ENCODE measurements at regions not wholly inside any gene's neighbourhood (a gene's known extent, or its start where the extent isn't known, plus 50 kb on each side); places are given as distances from the start of the nearest gene placed in this dataset.

- no peak overlapping the region for H3K9ac ChIP-seq (ENCODE audit: insufficient read length, low read depth)
- H3K4me3 ChIP-seq (ENCODE audit: insufficient read length, low read depth), result no peak overlapping the region
- H3K9me3 ChIP-seq (ENCODE audit: insufficient read depth, low read length), result no peaks in the 10 kb centered on the region
- no peak for TF ChIP-seq ZNF274 (IDR thresholded peaks at IDR 0.05; ENCODE audit: low read depth, low read length)
- no peak for TF ChIP-seq SUZ12 (IDR thresholded peaks at IDR 0.05; ENCODE audit: extremely low read depth, insufficient read depth, insufficient read length)
- TF ChIP-seq YY1 (IDR thresholded peaks at IDR 0.05; ENCODE audit: insufficient read depth, insufficient read length), result no peak
- H3K4me1 ChIP-seq (ENCODE audit: insufficient read depth, insufficient read length), result no peaks in the 10 kb centered on the region
- H3K36me3 ChIP-seq (ENCODE audit: insufficient read depth, insufficient read length, low read length), result no peaks in the 10 kb centered on the region
- no peak for DNase-seq (ENCODE audit: low read depth, low spot score)
- no peaks in the 10 kb centered on the region for H3K27me3 ChIP-seq (ENCODE audit: insufficient read depth, insufficient read length)
Measured at GRCh38 chr2:82837588-82838304, 1621.3 kb downstream of the SUCLG1 start.

GRCh38 chr2:82834893-82835292 is 1624.2 kb downstream of the SUCLG1 start:
- Histone ChIP-seq H3K9me3 (ENCODE audit: insufficient read depth, low read length) (no peaks in the 10 kb centered on the region), H3K36me3 (ENCODE audit: insufficient read depth, insufficient read length, low read length) (no peaks in the 10 kb centered on the region), H3K27me3 (ENCODE audit: insufficient read depth, insufficient read length) (no peaks in the 10 kb centered on the region), H3K9ac (ENCODE audit: insufficient read length, low read depth) (no peak overlapping the region), H3K4me3 (ENCODE audit: insufficient read length, low read depth) (no peak overlapping the region), H3K4me1 (ENCODE audit: insufficient read depth, insufficient read length) (no peaks in the 10 kb centered on the region)
- TF ChIP-seq SUZ12 (IDR thresholded peaks at IDR 0.05; ENCODE audit: extremely low read depth, insufficient read depth, insufficient read length) (no peak), YY1 (IDR thresholded peaks at IDR 0.05; ENCODE audit: insufficient read depth, insufficient read length) (no peak), ZNF274 (IDR thresholded peaks at IDR 0.05; ENCODE audit: low read depth, low read length) (no peak)
- no peak for DNase-seq (ENCODE audit: low read depth, low spot score)

- Histone ChIP-seq H3K27me3 (ENCODE audit: insufficient read depth, insufficient read length) (no peaks in the 10 kb centered on the region), H3K4me3 (ENCODE audit: insufficient read length, low read depth) (no peak overlapping the region), H3K9me3 (ENCODE audit: insufficient read depth, low read length) (no peaks in the 10 kb centered on the region), H3K4me1 (ENCODE audit: insufficient read depth, insufficient read length) (no peaks in the 10 kb centered on the region), H3K9ac (ENCODE audit: insufficient read length, low read depth) (no peak overlapping the region), H3K36me3 (ENCODE audit: insufficient read depth, insufficient read length, low read length) (no peaks in the 10 kb centered on the region)
- DNase-seq (ENCODE audit: low read depth, low spot score), result no peak
- no peak for TF ChIP-seq ZNF274 (IDR thresholded peaks at IDR 0.05; ENCODE audit: low read depth, low read length)
- TF ChIP-seq YY1 (IDR thresholded peaks at IDR 0.05; ENCODE audit: insufficient read depth, insufficient read length), result no peak
- no peak for TF ChIP-seq SUZ12 (IDR thresholded peaks at IDR 0.05; ENCODE audit: extremely low read depth, insufficient read depth, insufficient read length)
Measured at GRCh38 chr2:82827426-82827825, 1631.7 kb downstream of the SUCLG1 start.

GRCh38 chr2:82826437-82826836 is 1632.6 kb downstream of the SUCLG1 start:
- Histone ChIP-seq H3K9ac (ENCODE audit: insufficient read length, low read depth) (no peak overlapping the region), H3K4me3 (ENCODE audit: insufficient read length, low read depth) (no peak overlapping the region), H3K36me3 (ENCODE audit: insufficient read depth, insufficient read length, low read length) (no peaks in the 10 kb centered on the region), H3K9me3 (ENCODE audit: insufficient read depth, low read length) (no peaks in the 10 kb centered on the region), H3K27me3 (ENCODE audit: insufficient read depth, insufficient read length) (no peaks in the 10 kb centered on the region), H3K4me1 (ENCODE audit: insufficient read depth, insufficient read length) (no peaks in the 10 kb centered on the region)
- no peak for DNase-seq (ENCODE audit: low read depth, low spot score)
- TF ChIP-seq ZNF274 (IDR thresholded peaks at IDR 0.05; ENCODE audit: low read depth, low read length), result no peak
- no peak for TF ChIP-seq YY1 (IDR thresholded peaks at IDR 0.05; ENCODE audit: insufficient read depth, insufficient read length)
- TF ChIP-seq SUZ12 (IDR thresholded peaks at IDR 0.05; ENCODE audit: extremely low read depth, insufficient read depth, insufficient read length), result no peak

- Histone ChIP-seq H3K27me3 (ENCODE audit: insufficient read depth, insufficient read length) (no peaks in the 10 kb centered on the region), H3K9me3 (ENCODE audit: insufficient read depth, low read length) (no peaks in the 10 kb centered on the region), H3K36me3 (ENCODE audit: insufficient read depth, insufficient read length, low read length) (no peaks in the 10 kb centered on the region), H3K4me3 (ENCODE audit: insufficient read length, low read depth) (no peak overlapping the region), H3K4me1 (ENCODE audit: insufficient read depth, insufficient read length) (no peaks in the 10 kb centered on the region), H3K9ac (ENCODE audit: insufficient read length, low read depth) (no peak overlapping the region)
- no peak for DNase-seq (ENCODE audit: low read depth, low spot score)
- no peak for TF ChIP-seq YY1 (IDR thresholded peaks at IDR 0.05; ENCODE audit: insufficient read depth, insufficient read length)
- TF ChIP-seq ZNF274 (IDR thresholded peaks at IDR 0.05; ENCODE audit: low read depth, low read length), result no peak
- TF ChIP-seq SUZ12 (IDR thresholded peaks at IDR 0.05; ENCODE audit: extremely low read depth, insufficient read depth, insufficient read length), result no peak
Measured at GRCh38 chr2:82825410-82826090, 1633.5 kb downstream of the SUCLG1 start.

- no peak for TF ChIP-seq ZNF274 (IDR thresholded peaks at IDR 0.05; ENCODE audit: low read depth, low read length)
- TF ChIP-seq YY1 (IDR thresholded peaks at IDR 0.05; ENCODE audit: insufficient read depth, insufficient read length), result no peak
- Histone ChIP-seq H3K9me3 (ENCODE audit: insufficient read depth, low read length) (no peaks in the 10 kb centered on the region), H3K4me1 (ENCODE audit: insufficient read depth, insufficient read length) (no peaks in the 10 kb centered on the region), H3K36me3 (ENCODE audit: insufficient read depth, insufficient read length, low read length) (no peaks in the 10 kb centered on the region), H3K4me3 (ENCODE audit: insufficient read length, low read depth) (no peak overlapping the region), H3K27me3 (ENCODE audit: insufficient read depth, insufficient read length) (no peaks in the 10 kb centered on the region), H3K9ac (ENCODE audit: insufficient read length, low read depth) (no peak overlapping the region)
- no peak for DNase-seq (ENCODE audit: low read depth, low spot score)
Measured at GRCh38 chr2:82823892-82824291, 1635.2 kb downstream of the SUCLG1 start.

GRCh38 chr2:82819951-82820350 is 1639.1 kb downstream of the SUCLG1 start:
- no peaks in the 10 kb centered on the region for H3K27me3 ChIP-seq (ENCODE audit: insufficient read depth, insufficient read length)
- H3K4me1 ChIP-seq (ENCODE audit: insufficient read depth, insufficient read length), result no peaks in the 10 kb centered on the region
- DNase-seq (ENCODE audit: low read depth, low spot score), result no peak
- H3K9ac ChIP-seq (ENCODE audit: insufficient read length, low read depth), result no peak overlapping the region
- no peaks in the 10 kb centered on the region for H3K36me3 ChIP-seq (ENCODE audit: insufficient read depth, insufficient read length, low read length)
- TF ChIP-seq SUZ12 (IDR thresholded peaks at IDR 0.05; ENCODE audit: extremely low read depth, insufficient read depth, insufficient read length) (no peak), ZNF274 (IDR thresholded peaks at IDR 0.05; ENCODE audit: low read depth, low read length) (no peak), YY1 (IDR thresholded peaks at IDR 0.05; ENCODE audit: insufficient read depth, insufficient read length) (no peak)
- H3K4me3 ChIP-seq (ENCODE audit: insufficient read length, low read depth), result no peak overlapping the region
- no peaks in the 10 kb centered on the region for H3K9me3 ChIP-seq (ENCODE audit: insufficient read depth, low read length)

Measured in NT2/D1 (cell line).